NCI-H82 treated with DMSO at 0.1 percent for 48 hours (cell line): ENCODE measurements at regions not wholly inside any gene's neighbourhood (a gene's known extent, or its start where the extent isn't known, plus 50 kb on each side); places are given as distances from the start of the nearest gene placed in this dataset.

Experiments used
- DNase-seq: peaks from one replicate; lab custom pipeline; 2025; ENCODE audit not compliant: unreplicated experiment; lab: John Stamatoyannopoulos, UW

DNA sequence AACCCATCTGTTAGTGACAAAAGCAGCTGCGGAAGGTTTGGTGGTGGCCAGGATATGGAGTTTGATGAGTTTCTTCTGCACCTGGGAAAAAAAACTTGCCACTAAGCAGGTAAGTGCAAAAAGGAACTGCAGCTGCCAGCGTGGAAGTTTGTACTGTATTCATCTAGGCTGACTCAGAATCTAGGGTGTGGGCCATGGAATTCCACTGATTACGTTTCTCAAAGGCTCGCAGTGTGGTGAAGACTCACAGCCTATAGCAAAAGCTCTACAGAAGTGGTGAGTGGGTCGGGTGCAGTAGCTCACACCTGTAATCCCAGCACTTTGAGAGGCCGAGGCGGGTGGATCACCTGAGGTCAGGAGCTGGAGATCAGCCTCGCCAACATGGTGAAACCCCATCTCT lies 334.6 kb upstream of the GRM7 start:
- no peak for DNase-seq

GRCh38 chr3:6526861-6527260 lies 334.1 kb upstream of the GRM7 start:
- no peak for DNase-seq

DNA sequence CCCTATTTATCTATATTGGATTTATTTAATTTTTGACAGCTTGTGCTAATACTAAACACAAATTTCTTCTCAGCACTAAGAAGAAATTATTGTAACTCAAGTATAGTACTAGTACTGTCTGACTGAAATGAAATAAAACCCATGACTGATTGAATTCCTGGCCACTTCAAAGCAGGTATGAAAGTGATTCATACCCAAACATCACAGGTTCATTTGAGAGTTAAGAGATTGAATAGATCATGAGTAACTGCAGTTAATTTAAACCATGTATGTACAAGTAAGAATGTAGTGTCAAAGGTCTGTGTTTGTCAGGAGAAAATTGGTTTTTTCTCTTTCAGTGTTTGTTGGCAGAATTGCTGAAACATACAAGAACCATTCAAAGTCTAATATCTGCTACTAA lies 332.0 kb upstream of the GRM7 start:
- DNase-seq, result no peak

- DNase-seq, result no peak
These were observed 329.8 kb upstream of the GRM7 start for GRCh38 chr3:6531153-6531552.

DNA sequence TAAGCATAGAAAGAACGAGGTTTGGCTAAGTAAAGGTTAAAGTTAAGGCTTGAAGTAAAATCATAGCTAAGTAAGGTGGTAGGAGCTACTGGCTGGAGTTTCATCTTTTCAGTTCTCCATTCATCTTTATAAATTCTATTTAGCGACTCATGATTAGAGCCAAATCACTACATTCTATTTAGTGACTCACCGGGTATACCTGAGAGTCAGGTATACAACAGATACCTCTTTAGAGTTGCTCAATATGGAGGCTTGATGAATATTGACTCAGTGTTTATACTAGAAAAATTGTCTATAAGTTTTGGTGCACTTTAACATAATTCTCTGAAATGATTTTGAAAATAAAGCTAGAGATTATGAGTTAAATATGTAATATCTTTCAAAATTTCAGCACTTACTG lies 328.8 kb upstream of the GRM7 start:
- no peak for DNase-seq

DNA sequence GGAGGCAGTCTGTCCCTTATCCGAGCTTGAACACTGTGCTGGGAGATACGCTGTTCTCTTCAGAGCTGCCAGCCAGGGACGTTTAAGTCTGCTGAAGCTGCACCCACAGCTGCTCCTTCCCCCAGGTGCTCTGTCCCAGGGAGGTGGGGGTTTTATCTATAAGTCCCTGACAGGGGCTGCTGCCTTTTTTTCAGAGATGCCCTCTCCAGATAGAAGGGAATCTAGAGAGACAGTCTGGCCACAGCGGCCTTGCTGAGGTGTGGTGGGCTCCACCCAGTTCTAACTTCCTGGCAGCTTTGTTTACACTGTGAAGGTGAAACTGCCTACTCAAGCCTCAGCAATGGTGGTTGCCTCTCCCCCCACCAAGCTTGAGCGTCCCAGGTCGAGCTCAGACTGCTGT lies 319.9 kb upstream of the GRM7 start:
- no peak for DNase-seq

DNA sequence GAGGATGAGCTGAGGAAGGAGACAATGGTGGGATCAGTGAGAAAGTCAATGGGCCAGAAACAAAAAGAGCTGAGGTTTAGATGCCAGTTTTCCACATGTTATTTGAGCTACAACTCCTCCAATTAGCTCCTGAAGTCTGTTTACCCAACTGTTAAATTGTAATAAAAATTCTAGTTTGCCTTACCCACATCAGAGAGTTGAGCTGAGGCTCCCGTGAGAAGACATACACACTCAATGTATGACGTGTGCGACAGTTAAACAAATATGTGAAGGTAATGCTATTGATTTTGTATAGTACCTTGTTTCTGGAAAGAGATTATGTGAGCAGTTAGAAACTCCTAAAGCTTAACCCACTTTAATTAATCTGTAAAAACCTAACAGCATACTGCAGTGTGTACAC lies 318.1 kb upstream of the GRM7 start:
- DNase-seq, result no peak

GRCh38 chr3:6549296-6549695 lies 311.6 kb upstream of the GRM7 start:
- no peak for DNase-seq

- no peak for DNase-seq
These were observed 309.8 kb upstream of the GRM7 start for GRCh38 chr3:6551165-6551564.

DNA sequence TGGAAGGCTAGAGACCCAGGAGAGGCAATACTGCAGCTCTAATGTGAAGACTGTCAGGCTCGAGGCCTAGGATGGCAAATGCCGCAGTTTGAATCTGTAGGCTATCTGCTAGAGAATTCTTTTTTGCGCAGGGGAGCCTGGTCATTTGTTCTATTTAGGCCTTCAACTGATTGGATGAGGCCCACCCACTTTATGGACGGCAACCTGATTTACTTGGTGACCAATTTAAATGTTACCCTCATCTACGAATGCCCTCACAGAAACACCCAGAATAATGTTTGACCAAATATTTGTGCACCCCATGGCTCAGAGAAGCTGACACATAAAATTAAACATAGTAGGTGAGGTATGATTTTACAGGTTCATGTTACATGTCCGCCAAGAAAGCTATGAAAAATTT lies 300.7 kb upstream of the GRM7 start:
- no peak for DNase-seq

GRCh38 chr3:6567241-6567640 lies 293.7 kb upstream of the GRM7 start:
- peak; percentile 1 for DNase-seq

DNA sequence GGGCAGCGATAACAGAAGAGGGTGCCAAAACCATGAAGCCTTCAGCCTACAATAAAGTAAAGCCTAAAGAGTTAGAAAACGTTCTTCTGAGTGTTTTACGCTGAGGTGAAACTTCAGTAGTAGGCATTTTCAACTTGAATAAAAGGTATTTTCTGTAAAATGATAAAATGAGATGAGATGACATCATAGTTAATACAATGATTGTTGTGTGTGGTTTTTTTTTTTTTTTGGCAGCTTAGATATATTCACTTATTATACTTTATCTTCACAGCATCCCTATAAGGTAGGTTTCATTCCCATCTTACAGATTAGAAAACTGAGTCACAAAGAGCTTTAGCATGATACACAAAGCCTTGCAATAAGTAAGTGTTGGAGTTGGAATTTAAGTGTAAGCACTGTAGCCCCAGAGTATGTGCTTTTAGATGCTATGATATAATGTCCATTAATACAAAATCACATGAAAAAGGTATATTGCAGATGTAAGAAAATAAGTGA lies 291.9 kb upstream of the GRM7 start:
- no peak for DNase-seq

GRCh38 chr3:6571448-6571847 lies 289.5 kb upstream of the GRM7 start:
- no peak for DNase-seq

- no peak for DNase-seq
These were observed 283.3 kb upstream of the GRM7 start for GRCh38 chr3:6577584-6577983.

GRCh38 chr3:6578526-6578925 lies 282.4 kb upstream of the GRM7 start:
- DNase-seq, result no peak

- DNase-seq, result no peak
These were observed 280.1 kb upstream of the GRM7 start for GRCh38 chr3:6580808-6581207.

DNA sequence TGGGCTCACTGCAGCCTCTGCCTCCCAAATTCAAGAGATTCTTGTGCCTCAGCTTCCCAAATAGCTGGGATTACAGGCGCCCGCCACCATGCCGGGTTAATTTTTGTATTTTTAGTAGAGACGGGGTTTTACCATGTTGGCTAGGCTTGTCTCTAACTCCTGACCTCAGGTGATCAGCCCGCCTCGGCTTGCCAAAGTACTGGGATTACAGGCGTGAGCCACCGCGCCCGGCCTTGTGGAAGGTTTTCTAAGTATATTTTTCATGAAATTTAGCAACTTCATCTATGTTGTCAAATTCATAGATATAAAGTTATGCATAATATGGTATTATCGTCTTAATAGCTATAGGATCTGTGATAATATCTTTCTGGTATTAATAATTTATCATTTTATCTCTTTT lies 275.6 kb upstream of the GRM7 start:
- DNase-seq, result no peak

DNA sequence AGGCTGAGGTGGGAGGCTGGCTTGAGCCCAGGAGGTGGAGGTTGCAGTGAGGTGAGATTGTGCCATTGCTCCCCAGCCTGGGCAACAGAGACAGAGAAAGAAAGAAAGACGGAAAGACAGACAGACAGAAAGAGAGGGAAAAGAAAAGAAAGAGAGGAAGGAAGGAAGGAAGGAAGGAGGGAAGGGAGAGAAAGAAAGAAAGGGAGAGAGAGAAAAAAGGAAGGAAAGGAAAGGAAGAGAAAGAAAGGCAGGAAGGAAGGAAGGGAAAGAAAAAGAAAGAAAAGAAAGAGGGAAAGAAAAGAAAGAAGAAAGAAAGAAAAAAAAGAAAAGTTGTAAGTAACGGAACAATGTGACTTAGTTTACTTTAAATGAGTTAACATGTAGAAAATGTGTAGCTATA lies 260.7 kb upstream of the GRM7 start:
- no peak for DNase-seq

DNA sequence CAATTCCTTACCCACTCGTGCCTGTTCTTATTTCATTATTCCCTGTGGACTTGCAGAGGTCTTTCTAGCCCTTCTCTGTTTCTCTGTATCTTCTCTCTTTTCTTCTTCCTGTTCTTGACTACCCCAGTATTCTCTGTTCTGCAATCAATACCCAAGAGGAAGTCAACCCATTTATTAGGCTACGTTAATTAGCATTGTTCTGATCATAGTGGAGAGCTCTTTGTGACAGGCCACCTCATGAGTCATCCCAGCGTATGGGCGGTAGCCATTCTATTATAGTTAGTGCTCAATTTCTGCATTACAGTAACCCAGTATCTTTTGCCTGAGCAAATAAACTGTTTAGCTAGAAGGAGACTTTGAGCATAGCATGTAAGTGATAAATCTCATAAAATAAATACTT lies 259.5 kb upstream of the GRM7 start:
- DNase-seq, result no peak

- no peak for DNase-seq
These were observed 258.6 kb upstream of the GRM7 start for GRCh38 chr3:6602329-6602728.

DNA sequence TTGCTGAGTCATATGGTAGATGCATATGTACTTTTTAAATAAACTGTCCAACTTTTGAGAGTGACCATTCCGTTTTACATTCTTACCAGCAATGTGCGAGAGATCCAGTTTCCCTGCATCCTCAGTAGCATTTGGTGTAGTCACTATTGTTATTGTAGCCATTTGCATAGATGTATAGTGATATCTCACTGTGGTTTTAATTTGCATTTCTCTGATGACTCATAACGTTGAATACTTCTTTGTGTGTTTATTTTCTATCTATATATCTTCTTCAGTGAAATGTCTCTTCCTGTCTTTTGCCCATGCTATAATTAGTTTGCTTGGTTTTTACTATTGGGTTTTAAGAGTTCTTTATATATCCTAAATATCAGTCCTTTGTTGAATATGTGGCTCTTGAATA lies 255.7 kb upstream of the GRM7 start:
- DNase-seq, result no peak

GRCh38 chr3:6608843-6609242 lies 252.1 kb upstream of the GRM7 start:
- no peak for DNase-seq

DNA sequence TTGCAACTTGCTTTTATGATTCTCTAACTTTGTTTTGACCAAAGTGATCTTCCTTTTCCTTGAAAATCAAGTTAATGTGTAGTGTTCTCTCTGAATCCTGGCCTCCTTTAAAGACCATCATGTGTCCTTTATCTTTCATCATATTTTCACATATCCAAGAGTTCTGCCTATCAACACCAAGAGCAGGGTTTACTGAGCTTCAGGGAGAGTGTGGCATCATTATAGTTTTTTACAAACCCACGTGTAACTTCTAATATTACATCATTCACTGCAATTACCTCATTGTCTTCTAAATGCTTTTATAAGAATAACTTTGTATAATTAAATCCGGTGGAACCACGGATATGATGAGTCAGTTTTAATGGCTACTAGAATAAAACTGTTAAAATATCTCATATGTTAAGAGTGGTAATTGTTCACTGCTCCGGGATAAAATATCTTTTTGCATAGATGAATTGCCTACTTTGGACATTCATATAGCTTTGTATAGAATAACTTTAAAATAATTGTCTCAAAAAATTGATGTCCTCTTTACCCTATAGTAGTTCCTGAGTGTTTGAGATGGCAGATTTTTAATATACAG lies 248.8 kb upstream of the GRM7 start:
- no peak for DNase-seq

DNA sequence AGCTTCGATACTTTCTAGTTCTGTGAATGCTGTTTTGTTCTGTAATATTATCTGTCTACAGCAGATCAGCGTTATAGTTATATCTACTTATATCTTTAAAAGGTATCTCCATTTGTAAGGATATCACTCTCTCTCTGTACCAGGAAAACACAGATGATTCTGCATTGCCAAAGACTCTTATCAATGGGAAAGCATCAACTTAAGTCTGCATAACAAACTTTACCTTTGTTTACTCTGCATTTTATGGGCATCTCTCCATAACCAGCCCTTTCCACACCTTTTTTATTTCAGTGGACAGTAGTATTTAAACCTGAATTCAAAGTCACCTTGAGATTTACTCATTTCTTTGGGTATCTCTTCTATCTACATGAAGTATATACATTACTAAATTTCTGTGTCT lies 238.7 kb upstream of the GRM7 start:
- no peak for DNase-seq
